HepG2 (cell line): ENCODE measurements at regions not wholly inside any gene's neighbourhood (a gene's known extent, or its start where the extent isn't known, plus 50 kb on each side); places are given as distances from the start of the nearest gene placed in this dataset.

ENCODE experiments used
- ATAC-seq: fragments of 200-7000 bp; cut with Tn5 transposase; 3 replicates; pipeline ENCODE4 v1.9.1; 2020; ENCODE audit warnings: mild to moderate bottlenecking, moderate library complexity
- BruUV-seq: library from RNA; stranded (reverse); fragments of 400-500 nt; replicated peaks from 2 replicates; lab custom pipeline; 2021; lab: Mats Ljungman, UMichigan
- CTCF ChIA-PET: fragments of 300-600 bp; formaldehyde crosslinking; extraction: SDS; loops from one replicate; lab custom pipeline; 2021; ENCODE audit warnings: low total read pairs, inconsistent platforms, low intra/inter-chr PET ratio; lab: Yijun Ruan, JAX
- POLR2A ChIA-PET: fragments of 350-600 bp; sonication (Branson Sonifier 250); formaldehyde crosslinking; loops from one replicate; lab custom pipeline; 2020; ENCODE audit warnings: antibody characterized with exemption, inconsistent platforms; lab: Yijun Ruan, JAX
- DNase-seq: peaks from one replicate; pipeline ENCODE4 v3.0.0-alpha.2; 2015; ENCODE audit warnings: low spot score
- FAIRE-seq: peaks from 3 replicates; lab custom pipeline; 2011; peaks lifted over from hg19 to GRCh38; lab: Jason Lieb, UNC
- H2AFZ ChIP-seq: one replicate; pipeline ENCODE4 v1.6.1; 2011; ENCODE audit warnings: low read length, inconsistent platforms
- H3K27ac ChIP-seq: fragments of 300-600 bp; 3 replicates; pipeline ENCODE4 v1.8.0; 2011; ENCODE audit warnings: mixed run types, mild to moderate bottlenecking, mixed read lengths, low read length, inconsistent platforms; ENCODE audit not compliant: insufficient read depth; ENCODE audit errors: extremely low read length
- H3K27me3 ChIP-seq, 2 experiments: fragments of 200-600 bp in 1 of 2; 2 replicates in 1 of 2; 3 replicates in 1 of 2; pipeline versions ENCODE4 v1.6.0 to v1.8.0; 2011; ENCODE audit warnings: low read length in 2 of 2, mild to moderate bottlenecking in 2 of 2, moderate library complexity in 2 of 2, inconsistent platforms in 1 of 2; ENCODE audit not compliant: insufficient read depth in 2 of 2, control insufficient read depth in 1 of 2
- H3K36me3 ChIP-seq, 2 experiments: fragments of 200-600 bp in 1 of 2; replicated peaks in 1 of 2; 2 replicates in 1 of 2; 3 replicates in 1 of 2; pipeline versions ENCODE4 v1.5.1 to v1.8.0; 2011; ENCODE audit warnings: low read length in 2 of 2, inconsistent platforms in 1 of 2; ENCODE audit not compliant: insufficient read depth in 2 of 2, control insufficient read depth in 1 of 2
- H3K4me1 ChIP-seq: 2 replicates; pipeline ENCODE4 v1.5.1; 2012; ENCODE audit warnings: low read length, inconsistent platforms; ENCODE audit not compliant: insufficient read depth
- H3K4me2 ChIP-seq: 2 replicates; pipeline ENCODE4 v1.6.0; 2011; ENCODE audit warnings: low read depth, low read length, inconsistent platforms
- H3K4me3 ChIP-seq, 3 experiments: fragments of 200-600 bp in 1 of 3; sonication (generic), shearing (Covaris generic) in 1 of 3; replicated peaks in 1 of 3; 2 replicates each; pipeline ENCODE4 v1.5.1; 2011 to 2016; ENCODE audit warnings: low read length in 3 of 3, inconsistent platforms in 2 of 3, low read depth in 2 of 3, mild to moderate bottlenecking in 2 of 3, control low read depth in 1 of 3, mixed read lengths in 1 of 3; ENCODE audit not compliant: insufficient read depth in 1 of 3
- H3K79me2 ChIP-seq: one replicate; pipeline ENCODE4 v1.6.1; 2011; ENCODE audit warnings: low read length, inconsistent platforms; ENCODE audit not compliant: insufficient read depth
- H3K9ac ChIP-seq: 2 replicates; pipeline ENCODE4 v1.6.0; 2011; ENCODE audit warnings: mild to moderate bottlenecking, low read depth, low read length, inconsistent platforms; ENCODE audit not compliant: insufficient read depth
- H3K9me3 ChIP-seq: 2 replicates; pipeline ENCODE4 v1.5.1; 2012; ENCODE audit warnings: mild to moderate bottlenecking, low read length
- H4K20me1 ChIP-seq: 2 replicates; pipeline ENCODE4 v1.6.0; 2011; ENCODE audit warnings: inconsistent platforms, mild to moderate bottlenecking, low read length, moderate library complexity; ENCODE audit not compliant: insufficient read depth
- CEBPG ChIP-seq: IDR thresholded peaks from 2 replicates; pipeline ENCODE4 v1.6.1; 2016
- DNMT3B ChIP-seq: conservative IDR thresholded peaks from 2 replicates; pipeline ENCODE4 v1.6.1; 2016; ENCODE audit warnings: missing biosample characterization, control low read depth
- MEF2D ChIP-seq: sonication (generic); formaldehyde crosslinking; IDR thresholded peaks from 2 replicates; pipeline ENCODE4 v1.5.1; 2020; ENCODE audit warnings: mild to moderate bottlenecking, missing genetic modification reagents
- MIXL1 ChIP-seq: IDR thresholded peaks from 2 replicates; pipeline ENCODE4 v1.6.1; 2016
- NR2F1 ChIP-seq, 2 experiments: fragments of 450-650 bp in 1 of 2; formaldehyde crosslinking in 1 of 2; IDR thresholded peaks; 2 replicates each; pipeline versions ENCODE4 v1.5.0 to v1.6.1; 2016 to 2020; ENCODE audit warnings: mild to moderate bottlenecking in 1 of 2, missing compliant biosample characterization in 1 of 2, missing genetic modification reagents in 1 of 2, moderate library complexity in 1 of 2
- SOX13 ChIP-seq, 3 experiments: fragments of 450-650 bp in 1 of 3; sonication (generic) in 1 of 3; formaldehyde crosslinking in 1 of 3; IDR thresholded peaks in 2 of 3; conservative IDR thresholded peaks in 1 of 3; 2 replicates each; pipeline versions ENCODE4 v1.5.0 to v1.6.1; 2016 to 2020; ENCODE audit warnings: antibody characterized with exemption in 1 of 3, mild to moderate bottlenecking in 1 of 3, missing compliant biosample characterization in 1 of 3, missing genetic modification reagents in 1 of 3, moderate library complexity in 1 of 3
- SP2 ChIP-seq: sonication (generic); formaldehyde crosslinking; IDR thresholded peaks from 2 replicates; pipeline ENCODE4 v1.5.1; 2020; ENCODE audit warnings: mild to moderate bottlenecking, missing genetic modification reagents
- ZNF180 ChIP-seq: sonication (generic); formaldehyde crosslinking; IDR thresholded peaks from 2 replicates; pipeline ENCODE4 v1.4.0; 2020; ENCODE audit warnings: low read depth, missing genetic modification reagents, borderline replicate concordance
- ZNF615 ChIP-seq: sonication (generic); formaldehyde crosslinking; IDR thresholded peaks from 2 replicates; pipeline ENCODE4 v1.5.0; 2020; ENCODE audit warnings: mild to moderate bottlenecking, missing genetic modification reagents, borderline replicate concordance
- ZNF720 ChIP-seq: sonication (generic); formaldehyde crosslinking; IDR thresholded peaks from 2 replicates; pipeline ENCODE4 v1.4.0; 2020; ENCODE audit warnings: missing genetic modification reagents
- ZNF75D ChIP-seq: sonication (generic); formaldehyde crosslinking; IDR thresholded peaks from 2 replicates; pipeline ENCODE4 v1.8.1; 2023; ENCODE audit warnings: missing genetic modification reagents, mild to moderate bottlenecking, borderline replicate concordance
- ZNF850 ChIP-seq: sonication (generic); formaldehyde crosslinking; conservative IDR thresholded peaks from 2 replicates; pipeline ENCODE4 v1.9.0; 2021; ENCODE audit warnings: mild to moderate bottlenecking, missing genetic modification reagents
- ZNF879 ChIP-seq: sonication (generic); formaldehyde crosslinking; IDR thresholded peaks from 2 replicates; pipeline ENCODE4 v1.8.1; 2023; ENCODE audit warnings: missing genetic modification reagents
- in situ Hi-C: cut with HindIII; loops from 2 replicates; pipeline ENCODE4 v1.10.0; 2017; ENCODE audit warnings: low pct_unique_long_range_greater_than_20kb; ENCODE audit not compliant: extremely low pct_ligation_motif_present
- intact Hi-C: fragments of 100-400 bp; cut with micrococcal nuclease; formaldehyde crosslinking; loops from one replicate; pipeline ENCODE4 v1.10.0; 2022; ENCODE audit not compliant: unreplicated experiment
- TF ChIP-seq, protein P1 (sequence below): IDR thresholded peaks from 2 replicates; pipeline ENCODE4 v1.6.1; 2016; ENCODE audit warnings: missing compliant biosample characterization, missing genetic modification reagents, borderline replicate concordance
- TF ChIP-seq, protein P2 (sequence below): sonication (generic); formaldehyde crosslinking; IDR thresholded peaks from 2 replicates; pipeline ENCODE4 v1.5.0; 2020; ENCODE audit warnings: mild to moderate bottlenecking, missing genetic modification reagents

DNA sequence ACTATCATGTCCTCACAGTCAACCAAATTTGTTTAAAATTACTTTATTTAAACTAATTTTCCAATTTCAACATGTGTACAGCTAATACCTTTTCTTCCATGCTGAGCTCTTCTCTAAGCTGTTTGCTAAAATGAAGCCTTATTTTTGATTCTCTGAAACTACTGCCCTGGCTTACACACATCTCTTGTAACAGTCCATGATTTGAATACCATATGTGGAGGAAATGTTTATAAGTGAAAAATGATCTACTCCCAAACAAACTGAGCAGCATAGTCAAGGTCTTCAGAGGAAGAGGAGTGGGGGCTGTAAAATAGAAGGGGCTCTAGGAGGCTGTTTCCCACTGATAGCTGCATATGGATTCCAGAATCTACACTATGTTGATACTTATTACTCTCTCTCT is 188.7 kb downstream of the ANKRD50 start:
- DNase-seq, result no peak
- no peaks in the 10 kb centered on the region for H3K9me3 ChIP-seq
- CTCF ChIA-PET, result no interaction called here
- TF ChIP-seq, protein P1, sequence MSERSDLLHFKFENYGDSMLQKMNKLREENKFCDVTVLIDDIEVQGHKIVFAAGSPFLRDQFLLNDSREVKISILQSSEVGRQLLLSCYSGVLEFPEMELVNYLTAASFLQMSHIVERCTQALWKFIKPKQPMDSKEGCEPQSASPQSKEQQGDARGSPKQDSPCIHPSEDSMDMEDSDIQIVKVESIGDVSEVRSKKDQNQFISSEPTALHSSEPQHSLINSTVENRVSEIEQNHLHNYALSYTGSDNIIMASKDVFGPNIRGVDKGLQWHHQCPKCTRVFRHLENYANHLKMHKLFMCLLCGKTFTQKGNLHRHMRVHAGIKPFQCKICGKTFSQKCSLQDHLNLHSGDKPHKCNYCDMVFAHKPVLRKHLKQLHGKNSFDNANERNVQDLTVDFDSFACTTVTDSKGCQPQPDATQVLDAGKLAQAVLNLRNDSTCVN (CRISPR knock-in tag), result no peak
- TF ChIP-seq DNMT3B (no peak), ZNF75D (CRISPR knock-in tag) (no peak), MEF2D (CRISPR knock-in tag) (no peak), ZNF879 (no peak), ZNF720 (CRISPR knock-in tag) (no peak), ZNF850 (CRISPR knock-in tag) (no peak), SOX13 (IDR thresholded peaks at IDR 0.05) (no peak), SOX13 (CRISPR knock-in tag; conservative IDR thresholded peaks at IDR 0.05 in 1 of 2, IDR thresholded peaks at IDR 0.05 in 1 of 2) (no peak), ZNF180 (CRISPR knock-in tag) (no peak), SP2 (CRISPR knock-in tag) (no peak), MIXL1 (no peak), CEBPG (no peak), ZNF615 (CRISPR knock-in tag) (no peak), NR2F1 (CRISPR knock-in tag; IDR thresholded peaks at IDR 0.05) (no peak)
- TF ChIP-seq, protein P2, sequence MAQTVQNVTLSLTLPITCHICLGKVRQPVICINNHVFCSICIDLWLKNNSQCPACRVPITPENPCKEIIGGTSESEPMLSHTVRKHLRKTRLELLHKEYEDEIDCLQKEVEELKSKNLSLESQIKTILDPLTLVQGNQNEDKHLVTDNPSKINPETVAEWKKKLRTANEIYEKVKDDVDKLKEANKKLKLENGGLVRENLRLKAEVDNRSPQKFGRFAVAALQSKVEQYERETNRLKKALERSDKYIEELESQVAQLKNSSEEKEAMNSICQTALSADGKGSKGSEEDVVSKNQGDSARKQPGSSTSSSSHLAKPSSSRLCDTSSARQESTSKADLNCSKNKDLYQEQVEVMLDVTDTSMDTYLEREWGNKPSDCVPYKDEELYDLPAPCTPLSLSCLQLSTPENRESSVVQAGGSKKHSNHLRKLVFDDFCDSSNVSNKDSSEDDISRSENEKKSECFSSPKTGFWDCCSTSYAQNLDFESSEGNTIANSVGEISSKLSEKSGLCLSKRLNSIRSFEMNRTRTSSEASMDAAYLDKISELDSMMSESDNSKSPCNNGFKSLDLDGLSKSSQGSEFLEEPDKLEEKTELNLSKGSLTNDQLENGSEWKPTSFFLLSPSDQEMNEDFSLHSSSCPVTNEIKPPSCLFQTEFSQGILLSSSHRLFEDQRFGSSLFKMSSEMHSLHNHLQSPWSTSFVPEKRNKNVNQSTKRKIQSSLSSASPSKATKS (CRISPR knock-in tag), result no peak
- TF ChIP-seq, all 625 proteins: peak for 0
- Histone ChIP-seq H3K36me3 (no peaks in the 10 kb centered on the region), H3K79me2 (no peaks in the 10 kb centered on the region), H3K4me2 (no peak overlapping the region), H3K27me3 (no peaks in the 10 kb centered on the region), H3K4me1 (peaks cover 38% of the 10 kb centered on the region), H3K27ac (no peak overlapping the region), H3K9ac (no peak overlapping the region), H2AFZ (no peak overlapping the region), H3K4me3 (no peak overlapping the region), H4K20me1 (no peaks in the 10 kb centered on the region)
- ATAC-seq, result no peak
- intact Hi-C loops (no loop called here), in situ Hi-C loops (no loop called here)
- FAIRE-seq, result no peak
- no TSS peak for BruUV-seq
- POLR2A ChIA-PET, result no interaction called here
